ENCODE measurements at regions not wholly inside any gene's neighbourhood (a gene's known extent, or its start where the extent isn't known, plus 50 kb on each side); places are given as distances from the start of the nearest gene placed in this dataset.

- 87 to 94% methylated on average over 8 to 9 of the region's 10 CpGs for WGBS, 2 donors
- Histone ChIP-seq H3K36me3 (no peaks in the 10 kb centered on the region), H3K27me3 (no peaks in the 10 kb centered on the region), H3K9me3 (no peaks in the 10 kb centered on the region), H3K4me3 (replicated peaks in 1 of 3) (no peak overlapping the region), H3K4me1 (no peaks in the 10 kb centered on the region), H3K27ac (no peak overlapping the region)
- intact Hi-C loops (cut with DNase I), result no loop called here
- no peak for DNase-seq
- TF ChIP-seq, protein P1, sequence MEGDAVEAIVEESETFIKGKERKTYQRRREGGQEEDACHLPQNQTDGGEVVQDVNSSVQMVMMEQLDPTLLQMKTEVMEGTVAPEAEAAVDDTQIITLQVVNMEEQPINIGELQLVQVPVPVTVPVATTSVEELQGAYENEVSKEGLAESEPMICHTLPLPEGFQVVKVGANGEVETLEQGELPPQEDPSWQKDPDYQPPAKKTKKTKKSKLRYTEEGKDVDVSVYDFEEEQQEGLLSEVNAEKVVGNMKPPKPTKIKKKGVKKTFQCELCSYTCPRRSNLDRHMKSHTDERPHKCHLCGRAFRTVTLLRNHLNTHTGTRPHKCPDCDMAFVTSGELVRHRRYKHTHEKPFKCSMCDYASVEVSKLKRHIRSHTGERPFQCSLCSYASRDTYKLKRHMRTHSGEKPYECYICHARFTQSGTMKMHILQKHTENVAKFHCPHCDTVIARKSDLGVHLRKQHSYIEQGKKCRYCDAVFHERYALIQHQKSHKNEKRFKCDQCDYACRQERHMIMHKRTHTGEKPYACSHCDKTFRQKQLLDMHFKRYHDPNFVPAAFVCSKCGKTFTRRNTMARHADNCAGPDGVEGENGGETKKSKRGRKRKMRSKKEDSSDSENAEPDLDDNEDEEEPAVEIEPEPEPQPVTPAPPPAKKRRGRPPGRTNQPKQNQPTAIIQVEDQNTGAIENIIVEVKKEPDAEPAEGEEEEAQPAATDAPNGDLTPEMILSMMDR (IDR thresholded peaks at IDR 0.05), result no peak
- TF ChIP-seq POLR2A (IDR thresholded peaks at IDR 0.05), result no peak
Measured at GRCh38 chr2:49772299-49772970, 618.1 kb upstream of the FSHR start.

DNA sequence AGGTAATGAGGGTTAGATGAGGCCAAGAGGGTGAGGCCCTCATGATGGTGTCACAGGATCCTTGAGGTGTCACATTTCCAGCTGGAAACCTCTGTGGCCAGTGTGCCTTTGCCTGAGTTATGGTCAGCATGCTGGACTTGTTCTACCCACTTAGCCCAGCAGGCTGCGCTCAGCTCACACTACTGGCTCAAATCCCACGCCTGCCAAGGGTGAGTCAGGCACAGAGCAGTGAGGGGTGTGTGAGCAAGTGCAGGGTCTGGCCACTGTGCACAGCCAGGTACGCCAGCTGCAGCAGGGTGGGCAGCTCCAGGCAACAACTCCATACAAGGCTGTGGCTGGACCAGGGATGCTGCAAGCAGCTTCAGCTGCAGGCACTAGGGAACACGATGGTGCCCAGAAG is 616.6 kb upstream of the FSHR start:
- H3K9me3 ChIP-seq, result no peaks in the 10 kb centered on the region
- WGBS, 2 donors, result 40 to 53% methylated on average over 2 to 3 of the region's 4 CpGs
- no peak overlapping the region for H3K4me3 ChIP-seq (replicated peaks in 1 of 3)
- H3K27me3 ChIP-seq, result no peaks in the 10 kb centered on the region
- H3K27ac ChIP-seq, result no peak overlapping the region
- TF ChIP-seq, protein P1 (IDR thresholded peaks at IDR 0.05), result peak in 3 of 6 experiments; percentile 52 to 71 (median 56)
- no peak for TF ChIP-seq POLR2A (IDR thresholded peaks at IDR 0.05)
- DNase-seq, result peak; percentile 32 to 51
- no peaks in the 10 kb centered on the region for H3K4me1 ChIP-seq
- intact Hi-C loops (cut with DNase I), result no loop called here
- no peaks in the 10 kb centered on the region for H3K36me3 ChIP-seq

DNA sequence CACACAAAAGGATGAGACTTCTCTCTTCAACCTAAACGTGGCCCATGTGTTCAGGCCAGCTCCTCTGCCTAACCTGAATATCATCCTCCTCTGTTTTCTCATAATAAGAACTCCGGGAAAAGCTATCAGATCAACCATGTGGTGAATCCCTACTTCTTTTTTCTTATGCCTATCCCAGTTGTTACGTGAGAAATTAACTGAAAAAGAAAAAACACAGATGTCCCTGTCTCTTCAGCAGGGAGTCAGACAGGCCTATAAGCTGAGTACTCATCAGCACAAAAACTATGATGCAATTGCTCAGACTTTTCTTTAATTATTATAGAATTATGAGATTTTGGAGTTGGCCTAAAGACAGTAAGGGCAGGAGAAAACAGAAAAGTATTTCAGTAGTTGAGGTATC is 613.0 kb upstream of the FSHR start:
- intact Hi-C loops (cut with DNase I), result no loop called here
- TF ChIP-seq, protein P1 (IDR thresholded peaks at IDR 0.05), result no peak
- TF ChIP-seq POLR2A (IDR thresholded peaks at IDR 0.05), result no peak
- WGBS, 2 donors, result 75 to 79% methylated on average over 3 of the region's 3 CpGs
- H3K27ac ChIP-seq, result no peak overlapping the region
- no peaks in the 10 kb centered on the region for H3K4me1 ChIP-seq
- no peak for DNase-seq
- no peak overlapping the region for H3K4me3 ChIP-seq (replicated peaks in 1 of 3)
- H3K36me3 ChIP-seq, result no peaks in the 10 kb centered on the region
- no peaks in the 10 kb centered on the region for H3K9me3 ChIP-seq
- H3K27me3 ChIP-seq, result no peaks in the 10 kb centered on the region

DNA sequence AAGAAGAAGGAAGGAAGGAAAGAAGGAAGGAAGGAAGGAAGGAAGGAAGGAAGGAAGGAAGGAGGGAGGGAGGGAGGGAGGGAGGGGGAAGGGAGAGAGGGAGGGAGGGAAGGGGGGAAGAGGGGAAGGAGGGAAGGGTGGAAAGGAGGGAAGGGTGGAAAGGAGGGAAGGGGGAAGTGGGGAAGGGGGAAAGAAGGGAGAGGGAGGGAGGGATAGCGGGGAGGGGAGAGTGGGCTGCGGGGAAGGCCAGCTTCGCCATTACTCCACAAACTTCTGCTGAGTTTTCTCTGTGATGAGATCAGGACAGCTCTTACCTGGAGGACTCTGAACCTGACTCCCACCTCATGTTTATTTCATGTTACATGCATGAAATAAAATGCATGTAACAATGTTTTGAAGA is 601.5 kb upstream of the FSHR start:
- H3K27me3 ChIP-seq, result no peaks in the 10 kb centered on the region
- no peak overlapping the region for H3K4me3 ChIP-seq (replicated peaks in 1 of 3)
- no peaks in the 10 kb centered on the region for H3K4me1 ChIP-seq
- TF ChIP-seq, protein P1 (IDR thresholded peaks at IDR 0.05), result no peak
- no peak for TF ChIP-seq POLR2A (IDR thresholded peaks at IDR 0.05)
- intact Hi-C loops (cut with DNase I), result no loop called here
- no peak for DNase-seq
- no peak overlapping the region for H3K27ac ChIP-seq
- 94 to 97% methylated on average over 3 of the region's 3 CpGs for WGBS, 2 donors
- H3K9me3 ChIP-seq, result no peaks in the 10 kb centered on the region
- H3K36me3 ChIP-seq, result no peaks in the 10 kb centered on the region

- Histone ChIP-seq H3K27me3 (no peaks in the 10 kb centered on the region), H3K36me3 (no peaks in the 10 kb centered on the region), H3K4me1 (no peaks in the 10 kb centered on the region), H3K27ac (no peak overlapping the region), H3K4me3 (replicated peaks in 1 of 3) (no peak overlapping the region), H3K9me3 (no peaks in the 10 kb centered on the region)
- TF ChIP-seq, protein P1 (IDR thresholded peaks at IDR 0.05), result no peak
- no peak for TF ChIP-seq POLR2A (IDR thresholded peaks at IDR 0.05)
- intact Hi-C loops (cut with DNase I), result no loop called here
- WGBS, 2 donors, result 81 to 82% methylated on average over 3 of the region's 3 CpGs
- DNase-seq, result no peak
Measured at GRCh38 chr2:49754381-49754780, 600.1 kb upstream of the FSHR start.

All from thyroid gland (tissue), 4 donors.